SW 1271 (cell line): ENCODE measurements at regions not wholly inside any gene's neighbourhood (a gene's known extent, or its start where the extent isn't known, plus 50 kb on each side); places are given as distances from the start of the nearest gene placed in this dataset.

ENCODE experiments used
- DNase-seq, 2 experiments: peaks; one replicate each; lab custom pipeline; 2025; lab: John Stamatoyannopoulos, UW

DNA sequence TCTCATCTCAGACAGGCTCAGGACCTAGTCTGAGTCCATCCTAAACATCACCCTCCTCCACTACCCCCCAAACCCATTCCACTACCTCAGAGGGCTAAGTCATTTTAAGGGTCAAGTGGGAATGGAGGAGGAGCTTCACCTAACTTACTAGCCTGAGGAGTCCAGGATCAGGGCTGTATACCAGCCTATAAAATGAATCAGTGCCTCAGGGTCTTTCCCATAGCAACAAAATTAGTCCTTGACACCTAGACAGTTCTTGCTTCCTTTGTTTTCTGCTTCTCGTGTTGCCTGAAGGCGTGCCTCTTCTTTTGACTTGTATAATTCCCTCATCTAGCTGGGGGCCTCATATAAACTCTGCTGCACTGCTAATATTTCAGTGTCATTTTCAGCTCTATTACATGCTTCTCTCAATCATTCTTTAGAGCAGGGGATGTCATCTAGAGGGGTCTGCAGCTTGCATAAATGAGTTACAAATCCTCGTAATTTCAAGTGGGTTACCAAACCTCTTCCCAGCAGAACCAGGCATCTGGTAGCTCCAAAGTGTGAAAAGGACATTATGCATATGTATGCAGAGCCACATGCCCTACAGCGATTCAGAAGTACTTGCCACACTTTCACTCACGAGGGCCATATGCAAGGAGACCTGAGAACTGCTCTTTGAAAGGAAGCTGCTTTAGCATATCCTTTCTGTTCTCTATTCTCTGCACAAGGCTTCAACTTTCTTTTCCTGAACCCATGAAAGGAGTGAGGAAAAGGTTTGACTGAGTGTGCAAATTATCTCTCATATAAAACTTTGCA lies 311.7 kb upstream of the SEMA6D start:
- DNase-seq: no peak

DNA sequence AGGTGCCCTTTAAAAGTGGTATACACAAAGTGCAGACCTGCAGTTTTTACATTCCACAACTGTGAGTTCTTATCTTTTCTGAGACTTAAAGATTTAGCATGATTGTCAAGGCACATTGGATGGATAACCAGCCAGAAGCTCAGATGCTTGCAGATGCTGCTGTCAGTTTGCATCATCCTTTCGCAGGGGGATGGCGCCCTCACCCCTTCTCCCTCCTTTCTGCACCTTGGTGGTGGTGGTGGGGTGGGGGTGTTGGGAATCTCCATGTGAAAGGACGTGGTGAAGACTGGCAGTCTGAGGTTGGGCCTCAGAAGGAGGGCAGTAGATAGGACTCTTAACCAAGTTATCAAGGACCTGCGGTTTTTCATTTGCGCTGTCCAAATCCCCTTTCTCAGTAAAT lies 309.6 kb upstream of the SEMA6D start:
- no peak for DNase-seq

- DNase-seq: no peak
These were observed 308.3 kb upstream of the SEMA6D start for GRCh38 chr15:47409038-47409437.

DNA sequence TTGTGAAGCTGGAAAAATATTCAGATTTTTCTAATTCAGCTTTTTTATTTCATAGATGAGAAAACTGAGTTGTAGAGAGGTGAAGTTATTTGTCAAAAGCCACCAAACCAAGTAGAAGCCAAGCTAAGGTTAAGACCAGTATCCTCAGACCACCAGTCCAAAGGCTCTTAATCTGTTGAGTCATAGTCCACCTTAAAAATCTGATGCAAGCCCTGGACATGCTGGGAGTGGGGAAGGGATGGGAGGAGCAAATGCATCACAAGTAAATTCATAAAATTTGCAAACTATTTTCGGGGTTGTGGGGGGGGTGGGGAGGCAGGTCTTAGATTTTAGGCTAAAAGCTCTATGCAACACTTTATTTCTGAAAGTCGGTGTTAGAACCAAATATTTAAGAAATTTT lies 307.7 kb upstream of the SEMA6D start:
- no peak for DNase-seq

- no peak for DNase-seq
These were observed 307.1 kb upstream of the SEMA6D start for GRCh38 chr15:47410247-47410646.

GRCh38 chr15:47411733-47412132 lies 305.6 kb upstream of the SEMA6D start:
- DNase-seq: no peak

DNA sequence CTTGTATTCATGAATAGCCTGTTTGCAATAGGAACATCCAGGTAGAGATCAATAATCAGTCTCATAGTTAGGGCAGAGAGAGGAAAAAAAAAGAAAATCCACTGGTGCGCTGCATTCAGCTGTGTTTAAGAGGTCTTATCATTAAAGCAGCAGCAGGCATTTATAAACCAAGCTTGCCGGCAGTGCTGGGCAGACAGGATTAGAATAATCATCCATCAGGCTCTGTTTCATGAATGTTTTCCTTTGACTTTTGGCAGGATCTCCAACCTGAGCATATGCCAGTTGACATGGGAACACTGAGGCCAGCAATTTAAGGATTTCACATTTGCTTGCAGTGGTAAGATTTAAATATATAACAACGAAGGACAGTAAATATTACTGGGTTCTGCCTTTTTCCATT lies 305.2 kb upstream of the SEMA6D start:
- DNase-seq: no peak

- no peak for DNase-seq
These were observed 304.5 kb upstream of the SEMA6D start for GRCh38 chr15:47412802-47413201.

GRCh38 chr15:47414207-47414606 lies 303.1 kb upstream of the SEMA6D start:
- no peak for DNase-seq

DNA sequence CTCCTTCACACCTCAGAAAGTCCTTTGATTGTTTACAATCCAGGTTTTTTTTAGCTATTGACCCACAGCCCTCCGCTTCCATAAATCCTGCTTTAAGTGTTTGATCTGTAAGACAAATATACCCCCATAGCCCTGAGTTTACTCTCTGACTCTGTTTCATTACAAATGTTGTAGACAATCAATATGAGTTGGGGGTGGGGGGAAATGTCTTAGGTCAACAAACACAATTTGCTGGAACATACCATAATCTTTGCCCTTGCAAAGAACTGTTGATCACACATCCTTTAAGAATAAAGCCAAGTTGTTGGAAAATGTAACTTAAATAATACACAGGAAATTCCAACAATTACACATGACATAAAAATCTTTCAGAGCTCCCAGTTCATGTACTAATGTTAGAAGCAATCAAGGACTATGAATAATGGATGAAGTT lies 301.8 kb upstream of the SEMA6D start:
- no peak for DNase-seq

- no peak for DNase-seq
These were observed 294.2 kb upstream of the SEMA6D start for GRCh38 chr15:47422881-47423665.

DNA sequence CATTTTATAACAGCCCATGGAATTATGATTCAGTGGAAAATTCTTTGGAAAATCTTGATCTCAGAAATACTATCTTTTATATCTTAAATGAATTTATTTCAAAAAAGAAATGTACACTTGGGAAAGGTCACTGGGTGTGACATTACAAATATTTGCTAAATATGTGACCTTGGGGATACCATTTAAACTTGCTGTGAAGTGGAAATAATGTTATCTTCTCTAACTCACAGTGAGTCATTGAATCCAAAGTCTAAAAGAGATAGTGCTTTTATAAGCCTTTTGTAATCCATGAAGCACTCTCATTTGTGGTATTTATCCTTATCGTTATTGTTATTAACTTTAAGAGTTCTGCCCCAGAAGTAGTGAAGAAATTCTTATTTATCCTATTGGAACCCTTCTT lies 289.8 kb upstream of the SEMA6D start:
- no peak for DNase-seq

DNA sequence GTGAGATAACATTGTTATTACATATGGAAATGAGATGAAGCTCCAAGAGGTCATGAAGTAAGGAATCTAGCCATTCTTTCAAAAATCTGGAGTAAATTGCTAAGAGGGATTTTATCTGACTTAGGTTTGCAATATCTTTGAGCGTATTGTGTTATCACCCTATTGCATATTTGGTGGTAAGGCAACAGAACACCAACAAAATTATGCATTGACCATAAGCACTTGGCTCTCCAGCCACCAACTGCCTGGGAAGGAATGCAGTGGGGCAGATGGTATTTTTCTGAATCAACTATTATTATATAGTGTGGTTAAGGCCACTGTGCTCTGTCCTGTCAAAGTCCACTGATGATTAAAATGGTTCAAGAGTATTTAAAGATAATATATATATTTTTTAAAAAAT lies 287.9 kb upstream of the SEMA6D start:
- DNase-seq: no peak

- no peak for DNase-seq
These were observed 285.8 kb upstream of the SEMA6D start for GRCh38 chr15:47431501-47431900.

DNA sequence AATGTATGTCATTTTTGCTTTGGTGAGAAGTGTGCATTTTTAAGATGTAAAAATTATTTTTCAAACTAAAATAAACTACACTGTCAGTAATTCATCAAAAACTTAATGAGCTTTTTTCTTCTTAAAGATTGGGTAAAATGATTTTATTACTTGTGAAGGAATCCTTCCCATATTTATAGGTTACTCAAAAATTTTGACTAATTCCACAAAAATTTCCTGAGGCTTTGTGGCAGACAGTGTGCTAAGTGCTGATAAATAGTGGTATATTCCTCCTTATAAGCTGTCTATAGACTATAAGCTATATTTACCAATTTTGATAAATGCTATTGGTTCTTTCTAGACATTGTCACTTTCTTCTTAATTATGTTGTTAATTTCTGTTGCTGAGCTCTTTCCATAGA lies 284.5 kb upstream of the SEMA6D start:
- DNase-seq: no peak

GRCh38 chr15:47434596-47434995 lies 282.7 kb upstream of the SEMA6D start:
- no peak for DNase-seq

DNA sequence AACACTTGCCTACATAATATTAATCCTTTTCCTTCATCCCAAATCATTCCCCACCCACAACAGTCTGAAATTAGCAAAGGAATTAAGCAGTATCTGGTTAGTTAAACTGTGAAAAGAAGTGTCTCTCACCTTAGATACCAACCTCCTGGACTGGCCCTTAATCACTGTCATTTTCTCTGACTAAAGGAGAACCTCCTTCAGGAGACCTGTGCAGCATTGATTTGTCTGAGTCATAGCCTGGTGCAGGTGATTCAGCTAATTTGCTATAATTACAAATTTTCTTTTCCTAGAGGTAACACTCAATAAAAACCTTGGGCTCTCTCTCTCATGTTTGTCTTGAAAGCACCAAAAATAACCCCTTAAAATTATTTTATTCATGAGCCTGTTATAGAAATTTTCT lies 279.8 kb upstream of the SEMA6D start:
- no peak for DNase-seq

GRCh38 chr15:47439146-47440111 lies 277.9 kb upstream of the SEMA6D start:
- DNase-seq: no peak

- DNase-seq: no peak
These were observed 274.9 kb upstream of the SEMA6D start for GRCh38 chr15:47442371-47442770.

- DNase-seq: no peak
These were observed 273.5 kb upstream of the SEMA6D start for GRCh38 chr15:47443839-47444238.

GRCh38 chr15:47445723-47446392 lies 271.4 kb upstream of the SEMA6D start:
- no peak for DNase-seq
